Right lobe of liver (tissue), 6 donors: ENCODE measurements at regions not wholly inside any gene's neighbourhood (a gene's known extent, or its start where the extent isn't known, plus 50 kb on each side); places are given as distances from the start of the nearest gene placed in this dataset.

Experiments
- ATAC-seq, 4 donors: fragments of 200-7000 bp; cut with Tn5 transposase; one replicate each; pipeline ENCODE4 v1.9.1; 2020; ENCODE audit warnings: mild to moderate bottlenecking in 4 of 4, moderate library complexity in 4 of 4
- DNase-seq, 3 donors: peaks; one replicate each; pipeline ENCODE4 v3.0.0-alpha.2; 2020
- H3K27ac ChIP-seq, 3 donors: fragments of 200-600 bp; one replicate each; pipeline ENCODE4 v1.8.0; 2022
- H3K27me3 ChIP-seq, 2 donors: fragments of 200-600 bp; one replicate each; pipeline ENCODE4 v1.8.0; 2022
- H3K36me3 ChIP-seq, 4 donors: fragments of 200-600 bp; sonication (generic) in 1 of 4; one replicate each; pipeline versions ENCODE4 v1.5.1 to v1.8.0; 2017 to 2022; ENCODE audit warnings: control low read depth in 1 of 4
- H3K4me1 ChIP-seq, 4 donors: fragments of 200-600 bp; sonication (generic) in 1 of 4; one replicate each; pipeline versions ENCODE4 v1.5.1 to v1.8.0; 2017 to 2022; ENCODE audit warnings: control low read depth in 1 of 4
- H3K4me3 ChIP-seq, 3 donors: fragments of 200-600 bp; one replicate each; pipeline ENCODE4 v1.8.0; 2022
- H3K9me3 ChIP-seq, 4 donors: fragments of 200-600 bp; sonication (generic) in 1 of 4; one replicate each; pipeline versions ENCODE4 v1.5.1 to v1.8.0; 2017 to 2022; ENCODE audit warnings: control low read depth in 1 of 4
- CTCF ChIP-seq, 4 donors: fragments of 200-600 bp in 3 of 4; fragments of 450-650 bp in 1 of 4; IDR thresholded peaks; one replicate each; pipeline versions ENCODE4 v1.5.1 to v1.8.0; 2016 to 2022; ENCODE audit warnings: antibody characterized with exemption in 4 of 4, mild to moderate bottlenecking in 2 of 4
- POLR2A ChIP-seq: fragments of 450-650 bp; IDR thresholded peaks from one replicate; pipeline ENCODE4 v1.6.1; 2017; ENCODE audit warnings: antibody characterized with exemption, mild to moderate bottlenecking
- WGBS: methylation state at CpG from one replicate; pipeline ENCODE4 v1.1.6; 2018; ENCODE audit warnings: low coverage, low lambda C conversion rate; ENCODE audit not compliant: insufficient coverage; ENCODE audit errors: missing lambda C conversion rate; 5-methylcytosine and 5-hydroxymethylcytosine counted together
- intact Hi-C, 2 donors: fragments of 100-400 bp; cut with DNase I; formaldehyde crosslinking; loops; one replicate each; pipeline versions ENCODE4 v1.11.2 to v1.14.1; 2022
- donor health status: DM: no; HTN: yes; CAD: no.
- donor health status: DM: no; HTN: no; CAD: no.
- donor health status: DM: no; HTN: no; CAD: no.
- donor health status: DM: no; HTN: yes; CAD: no.
- donor health status: DM: no; HTN: yes; CAD: no.

DNA sequence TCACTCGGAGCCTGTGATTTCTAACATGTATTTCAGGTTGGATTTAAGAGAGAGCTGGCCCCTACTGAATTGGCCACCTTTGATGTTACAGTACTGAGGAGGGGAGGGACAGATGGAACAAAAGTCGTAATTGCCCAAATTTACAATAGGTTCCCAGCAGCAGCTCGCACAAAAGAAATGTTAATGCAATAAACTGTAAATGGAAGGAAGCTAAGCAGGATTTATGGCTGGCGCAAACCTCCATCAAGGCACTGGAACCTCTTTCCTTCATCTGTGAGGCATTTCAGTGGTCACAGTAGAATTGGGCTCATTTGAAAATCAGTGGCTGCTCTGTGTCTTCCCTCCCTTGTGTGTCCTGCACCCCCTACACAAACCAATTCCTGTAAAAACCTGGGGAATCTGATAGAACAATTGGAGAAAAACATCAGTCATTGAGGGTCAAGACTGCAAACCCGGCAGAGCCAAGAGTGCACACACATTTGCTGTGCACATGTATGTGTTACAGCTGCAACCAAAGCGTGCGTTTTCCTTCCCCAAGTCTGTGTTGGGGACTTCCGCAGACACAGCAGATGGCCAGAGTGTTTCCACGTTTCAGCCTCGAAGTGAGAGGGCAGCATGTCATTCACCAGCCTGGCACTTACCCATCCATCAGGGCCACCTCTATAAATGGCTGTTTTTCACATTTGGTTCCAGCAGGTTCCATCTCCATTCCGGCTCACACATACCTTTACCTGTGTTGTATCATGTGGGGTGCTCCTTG, 192.8 kb downstream of the TM9SF2 start:
- H3K4me3 ChIP-seq: no peak overlapping the region
- DNase-seq (no peak), ATAC-seq (no peak)
- no peaks in the 10 kb centered on the region for H3K36me3 ChIP-seq
- intact Hi-C loops: no loop called here
- no peaks in the 10 kb centered on the region for H3K9me3 ChIP-seq
- H3K4me1 ChIP-seq: no peaks in the 10 kb centered on the region
- no peak for TF ChIP-seq POLR2A
- no peak for TF ChIP-seq CTCF (IDR thresholded peaks at IDR 0.05)
- no peak overlapping the region for H3K27ac ChIP-seq
- H3K27me3 ChIP-seq: no peaks in the 10 kb centered on the region
- WGBS: 94% methylated on average over 9 of the region's 11 CpGs

DNA sequence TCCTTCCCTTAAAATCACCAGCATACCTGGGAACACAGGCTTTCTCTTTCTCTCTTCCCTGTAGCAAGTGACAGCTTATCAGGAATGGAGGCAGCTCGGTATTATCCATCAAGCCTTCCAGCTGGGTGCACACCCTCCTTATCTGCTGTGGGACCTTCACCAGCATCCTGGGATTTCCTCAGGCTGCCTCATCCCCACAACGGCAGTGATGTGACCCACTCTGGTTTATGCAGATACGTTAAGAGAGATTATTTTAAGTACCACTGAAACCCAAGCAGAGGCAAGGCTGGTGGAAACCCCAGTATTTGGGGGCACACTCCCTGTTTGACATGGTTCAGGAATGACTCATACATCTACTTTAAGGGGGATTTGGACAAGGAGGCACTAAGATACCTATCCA, 192.1 kb downstream of the TM9SF2 start:
- TF ChIP-seq POLR2A: no peak
- TF ChIP-seq CTCF (IDR thresholded peaks at IDR 0.05): no peak
- 71% methylated on average over 3 of the region's 3 CpGs for WGBS
- Histone ChIP-seq H3K4me1 (no peaks in the 10 kb centered on the region), H3K9me3 (no peaks in the 10 kb centered on the region), H3K4me3 (no peak overlapping the region), H3K36me3 (no peaks in the 10 kb centered on the region), H3K27me3 (no peaks in the 10 kb centered on the region), H3K27ac (no peak overlapping the region)
- DNase-seq (no peak), ATAC-seq (no peak)
- intact Hi-C loops: no loop called here

DNA sequence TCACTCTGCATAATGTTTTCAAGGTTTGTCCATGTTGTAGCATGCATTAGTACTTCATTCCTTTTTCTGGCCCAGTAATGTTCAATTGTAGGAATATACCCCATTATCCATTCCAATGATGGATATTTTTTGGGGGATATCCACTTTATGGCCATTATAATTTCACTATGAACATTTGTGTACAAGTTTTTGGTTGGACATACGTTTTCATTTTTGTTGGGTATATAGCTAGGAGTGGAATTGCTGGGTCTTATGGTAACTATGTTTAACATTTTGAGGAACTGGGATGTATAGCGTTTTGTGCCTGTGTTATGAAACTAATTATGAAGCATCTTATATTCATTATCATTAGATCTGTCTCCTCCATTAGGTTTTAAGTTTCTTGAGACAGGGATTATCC, 191.6 kb downstream of the TM9SF2 start:
- TF ChIP-seq POLR2A (no peak), CTCF (IDR thresholded peaks at IDR 0.05) (no peak)
- no peaks in the 10 kb centered on the region for H3K4me1 ChIP-seq
- no peaks in the 10 kb centered on the region for H3K9me3 ChIP-seq
- no peak for ATAC-seq
- WGBS: 77% methylated on average over 2 of the region's 2 CpGs
- no peaks in the 10 kb centered on the region for H3K27me3 ChIP-seq
- intact Hi-C loops: no loop called here
- H3K4me3 ChIP-seq: no peak overlapping the region
- H3K27ac ChIP-seq: no peak overlapping the region
- DNase-seq: no peak
- H3K36me3 ChIP-seq: no peaks in the 10 kb centered on the region

DNA sequence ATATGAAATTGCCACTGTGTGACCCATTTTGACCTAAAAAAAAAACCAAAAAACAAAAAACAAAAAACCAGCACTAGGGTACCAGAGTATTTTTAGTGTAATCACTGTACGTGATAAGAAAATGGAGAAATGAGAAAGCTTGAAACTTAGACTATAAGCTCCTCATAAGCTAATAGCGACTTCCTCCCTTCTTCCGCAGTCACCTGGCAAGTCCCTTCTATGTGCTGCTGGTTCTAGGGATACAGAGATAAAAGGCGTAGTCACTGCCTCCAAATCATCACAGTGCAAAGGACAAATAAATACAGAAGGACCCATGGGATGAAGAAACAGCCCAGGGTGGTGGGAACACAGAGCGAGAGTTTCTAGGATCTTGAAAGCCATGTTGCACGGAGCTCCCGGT, 190.3 kb downstream of the TM9SF2 start:
- Histone ChIP-seq H3K4me1 (no peaks in the 10 kb centered on the region), H3K27me3 (no peaks in the 10 kb centered on the region), H3K27ac (no peak overlapping the region), H3K4me3 (no peak overlapping the region), H3K9me3 (no peaks in the 10 kb centered on the region), H3K36me3 (no peaks in the 10 kb centered on the region)
- WGBS: 65% methylated on average over 5 of the region's 7 CpGs
- ATAC-seq (peak in 1 of 4 donors; percentile 34), DNase-seq (no peak)
- intact Hi-C loops: no loop called here
- TF ChIP-seq CTCF (IDR thresholded peaks at IDR 0.05): no peak
- no peak for TF ChIP-seq POLR2A
